GM23338 (cell line): ENCODE measurements at regions not wholly inside any gene's neighbourhood (a gene's known extent, or its start where the extent isn't known, plus 50 kb on each side); places are given as distances from the start of the nearest gene placed in this dataset.

Experiments
- CTCF ChIP-seq, 2 experiments: fragments of 200-600 bp in 1 of 2; sonication (generic) in 1 of 2; conservative IDR thresholded peaks; 2 replicates each; pipeline versions ENCODE4 v1.5.1 to v1.6.1; 2016 to 2017; ENCODE audit warnings: antibody characterized with exemption in 2 of 2, low read depth in 2 of 2, mild to moderate bottlenecking in 2 of 2, moderate library complexity in 1 of 2
- EZH2 ChIP-seq: fragments of 200-600 bp; sonication (generic); IDR thresholded peaks from one replicate; pipeline ENCODE4 v1.8.0; 2017; ENCODE audit warnings: antibody characterized with exemption, mild to moderate bottlenecking, low read depth; ENCODE audit not compliant: unreplicated experiment
- EZH2phosphoT487 ChIP-seq: fragments of 200-600 bp; sonication (generic); IDR thresholded peaks from one replicate; pipeline ENCODE4 v1.8.1; 2018; ENCODE audit warnings: antibody characterized with exemption; ENCODE audit not compliant: unreplicated experiment
- REST ChIP-seq: IDR thresholded peaks from one replicate; pipeline ENCODE4 v1.6.1; 2018; ENCODE audit warnings: antibody characterized with exemption; ENCODE audit not compliant: unreplicated experiment

GRCh38 chr4:123836851-123837595 is 440.4 kb downstream of the SPRY1 start:
- TF ChIP-seq REST: no peak
- no peak for TF ChIP-seq CTCF (conservative IDR thresholded peaks at IDR 0.05; ENCODE audit: low read depth in 2 of 2)
- no peak for TF ChIP-seq EZH2
- no peak for TF ChIP-seq EZH2phosphoT487
